Type B pancreatic cell (in vitro differentiated cells): ENCODE measurements at regions not wholly inside any gene's neighbourhood (a gene's known extent, or its start where the extent isn't known, plus 50 kb on each side); places are given as distances from the start of the nearest gene placed in this dataset.

Experiments used
- DNase-seq: peaks from one replicate; pipeline ENCODE4 v3.0.0; 2021; ENCODE audit warnings: mixed read lengths; ENCODE audit not compliant: unreplicated experiment; ENCODE audit errors: extremely low spot score
- H3K27ac Mint-ChIP-seq: 2 replicates; pipeline ENCODE4 v1.8.0; 2021; ENCODE audit warnings: mild to moderate bottlenecking, mixed read lengths
- H3K27me3 Mint-ChIP-seq: 2 replicates; pipeline ENCODE4 v1.8.0; 2021; ENCODE audit warnings: mixed read lengths
- H3K36me3 Mint-ChIP-seq: 2 replicates; pipeline ENCODE4 v1.8.0; 2021; ENCODE audit warnings: mixed read lengths
- H3K4me1 Mint-ChIP-seq: one replicate; pipeline ENCODE4 v1.8.0; 2021; ENCODE audit warnings: mixed read lengths; ENCODE audit not compliant: unreplicated experiment
- H3K4me3 Mint-ChIP-seq: 2 replicates; pipeline ENCODE4 v1.8.0; 2021; ENCODE audit warnings: mild to moderate bottlenecking, mixed read lengths
- H3K9me3 Mint-ChIP-seq: 2 replicates; pipeline ENCODE4 v1.8.0; 2021; ENCODE audit warnings: mixed read lengths
- CTCF ChIP-seq: fragments of 200-600 bp; sonication (generic); conservative IDR thresholded peaks from 2 replicates; pipeline ENCODE4 v1.5.0; 2021; ENCODE audit warnings: antibody characterized with exemption, mild to moderate bottlenecking

- no peaks in the 10 kb centered on the region for H3K36me3 Mint-ChIP-seq
- H3K9me3 Mint-ChIP-seq: peaks cover 13% of the 10 kb centered on the region
- no peaks in the 10 kb centered on the region for H3K4me1 Mint-ChIP-seq
- H3K27me3 Mint-ChIP-seq: peaks cover 6% of the 10 kb centered on the region
- no peak overlapping the region for H3K4me3 Mint-ChIP-seq
- no peak for DNase-seq
- no peak for TF ChIP-seq CTCF
- H3K27ac Mint-ChIP-seq: no peak overlapping the region
Observed at GRCh38 chr2:128768041-128768440, 449.4 kb upstream of the HS6ST1 start.

GRCh38 chr2:128769457-128770142, 450.9 kb upstream of the HS6ST1 start:
- Mint-ChIP-seq H3K4me1 (peaks cover 8% of the 10 kb centered on the region), H3K36me3 (no peaks in the 10 kb centered on the region), H3K27me3 (peaks cover 6% of the 10 kb centered on the region), H3K4me3 (no peak overlapping the region), H3K27ac (no peak overlapping the region), H3K9me3 (peaks cover 6% of the 10 kb centered on the region)
- no peak for TF ChIP-seq CTCF
- no peak for DNase-seq

- Mint-ChIP-seq H3K9me3 (no peaks in the 10 kb centered on the region), H3K4me1 (peaks cover 14% of the 10 kb centered on the region), H3K27ac (no peak overlapping the region), H3K27me3 (peaks cover 6% of the 10 kb centered on the region), H3K36me3 (no peaks in the 10 kb centered on the region), H3K4me3 (no peak overlapping the region)
- no peak for TF ChIP-seq CTCF
- DNase-seq: peak; percentile 59
Observed at GRCh38 chr2:128770143-128771085, 451.7 kb upstream of the HS6ST1 start.

GRCh38 chr2:128771401-128771800, 452.7 kb upstream of the HS6ST1 start:
- H3K36me3 Mint-ChIP-seq: no peaks in the 10 kb centered on the region
- H3K4me3 Mint-ChIP-seq: no peak overlapping the region
- H3K4me1 Mint-ChIP-seq: peaks cover 14% of the 10 kb centered on the region
- no peak for DNase-seq
- no peaks in the 10 kb centered on the region for H3K9me3 Mint-ChIP-seq
- H3K27me3 Mint-ChIP-seq: peaks cover 9% of the 10 kb centered on the region
- no peak for TF ChIP-seq CTCF
- H3K27ac Mint-ChIP-seq: no peak overlapping the region

GRCh38 chr2:128772671-128773070, 454.0 kb upstream of the HS6ST1 start:
- no peak overlapping the region for H3K27ac Mint-ChIP-seq
- no peak for TF ChIP-seq CTCF
- H3K4me3 Mint-ChIP-seq: no peak overlapping the region
- no peak for DNase-seq
- no peaks in the 10 kb centered on the region for H3K9me3 Mint-ChIP-seq
- H3K36me3 Mint-ChIP-seq: no peaks in the 10 kb centered on the region
- peaks cover 14% of the 10 kb centered on the region for H3K27me3 Mint-ChIP-seq
- H3K4me1 Mint-ChIP-seq: peaks cover 19% of the 10 kb centered on the region
